ENCODE measurements at regions not wholly inside any gene's neighbourhood (a gene's known extent, or its start where the extent isn't known, plus 50 kb on each side); places are given as distances from the start of the nearest gene placed in this dataset.

- DNase-seq (ENCODE audit: low read depth) = no peak
Observed at GRCh38 chr10:91137822-91138221, 82.6 kb upstream of the PCGF5 start.

GRCh38 chr10:91140995-91141549 is 79.4 kb upstream of the PCGF5 start:
- no peak for DNase-seq (ENCODE audit: low read depth)

GRCh38 chr10:91144961-91145360 is 75.5 kb upstream of the PCGF5 start:
- DNase-seq (ENCODE audit: low read depth) = no peak

GRCh38 chr10:91146146-91146545 is 74.3 kb upstream of the PCGF5 start:
- DNase-seq (ENCODE audit: low read depth) = no peak

- DNase-seq (ENCODE audit: low read depth) = no peak
Observed at GRCh38 chr10:91149550-91149949, 70.9 kb upstream of the PCGF5 start.

GRCh38 chr10:91150631-91151030 is 69.8 kb upstream of the PCGF5 start:
- no peak for DNase-seq (ENCODE audit: low read depth)

- no peak for DNase-seq (ENCODE audit: low read depth)
Observed at GRCh38 chr10:91153508-91153907, 67.0 kb upstream of the PCGF5 start.

- no peak for DNase-seq (ENCODE audit: low read depth)
Observed at GRCh38 chr10:91154842-91155241, 65.6 kb upstream of the PCGF5 start.

GRCh38 chr10:91156196-91156595 is 64.3 kb upstream of the PCGF5 start:
- DNase-seq (ENCODE audit: low read depth) = no peak

GRCh38 chr10:91159254-91159783 is 61.1 kb upstream of the PCGF5 start:
- no peak for DNase-seq (ENCODE audit: low read depth)

- no peak for DNase-seq (ENCODE audit: low read depth)
Observed at GRCh38 chr10:91162050-91162494, 58.4 kb upstream of the PCGF5 start.

GRCh38 chr10:91162495-91163268 is 57.8 kb upstream of the PCGF5 start:
- DNase-seq (ENCODE audit: low read depth) = peak; percentile 16

GRCh38 chr10:91163269-91163868 is 57.1 kb upstream of the PCGF5 start:
- no peak for DNase-seq (ENCODE audit: low read depth)

GRCh38 chr10:91163869-91164474 is 56.5 kb upstream of the PCGF5 start:
- peak; percentile 33 for DNase-seq (ENCODE audit: low read depth)

GRCh38 chr10:91164520-91165065 is 55.9 kb upstream of the PCGF5 start:
- DNase-seq (ENCODE audit: low read depth) = no peak

GRCh38 chr10:91167406-91167805 is 53.1 kb upstream of the PCGF5 start:
- no peak for DNase-seq (ENCODE audit: low read depth)

- no peak for DNase-seq (ENCODE audit: low read depth)
Observed at GRCh38 chr10:91170418-91170817, 50.0 kb upstream of the PCGF5 start.
